ENCODE measurements at regions not wholly inside any gene's neighbourhood (a gene's known extent, or its start where the extent isn't known, plus 50 kb on each side); places are given as distances from the start of the nearest gene placed in this dataset.

GRCh38 chrX:8927701-8928100 is 106.2 kb downstream of the FAM9B start:
- TF ChIP-seq CTCF (IDR thresholded peaks at IDR 0.05), result no peak
- TF ChIP-seq ZFX (IDR thresholded peaks at IDR 0.05; ENCODE audit: borderline replicate concordance), result no peak
